CD14-positive monocyte (primary cell): ENCODE measurements at regions not wholly inside any gene's neighbourhood (a gene's known extent, or its start where the extent isn't known, plus 50 kb on each side); places are given as distances from the start of the nearest gene placed in this dataset.

ENCODE experiments used
- DNase-seq, 3 donors: peaks; one replicate each; pipeline ENCODE4 v3.0.0-alpha.2; 2011 to 2022
- H2AFZ ChIP-seq: 2 replicates; pipeline ENCODE4 v1.6.0; 2012; ENCODE audit warnings: mild to moderate bottlenecking, low read depth, low read length, inconsistent platforms; ENCODE audit not compliant: insufficient read depth, poor library complexity, severe bottlenecking
- H3K27ac ChIP-seq, 2 donors: 1 replicate in 1 of 2; 2 replicates in 1 of 2; pipeline ENCODE4 v1.5.1; 2012 to 2013; ENCODE audit warnings: low read length in 2 of 2, control low read depth in 1 of 2, inconsistent platforms in 1 of 2, low read depth in 1 of 2, mild to moderate bottlenecking in 1 of 2
- H3K27me3 ChIP-seq, 2 donors: one replicate each; pipeline versions ENCODE4 v1.6.0 to v1.6.1; 2011 to 2013; ENCODE audit warnings: low read length in 2 of 2; ENCODE audit not compliant: control insufficient read depth in 2 of 2, insufficient read depth in 2 of 2
- H3K36me3 ChIP-seq, 2 donors: replicated peaks in 1 of 2; 1 replicate in 1 of 2; 2 replicates in 1 of 2; pipeline versions ENCODE4 v1.5.1 to v1.6.1; 2012 to 2013; ENCODE audit warnings: low read length in 2 of 2, control low read depth in 1 of 2, inconsistent platforms in 1 of 2, mild to moderate bottlenecking in 1 of 2; ENCODE audit not compliant: insufficient read depth in 2 of 2, control insufficient read depth in 1 of 2
- H3K4me1 ChIP-seq, 2 donors: 1 replicate in 1 of 2; 2 replicates in 1 of 2; pipeline versions ENCODE4 v1.5.1 to v1.6.1; 2012 to 2013; ENCODE audit warnings: low read length in 2 of 2, control low read depth in 1 of 2, inconsistent platforms in 1 of 2, mild to moderate bottlenecking in 1 of 2, moderate library complexity in 1 of 2; ENCODE audit not compliant: insufficient read depth in 2 of 2, control insufficient read depth in 1 of 2
- H3K4me2 ChIP-seq: replicated peaks from 2 replicates; pipeline ENCODE3; 2012; ENCODE audit warnings: low read length, moderate library complexity, mild to moderate bottlenecking; ENCODE audit not compliant: poor library complexity, severe bottlenecking; ENCODE audit errors: extremely low read depth
- H3K4me3 ChIP-seq, 3 experiments: fragments of 200-600 bp in 1 of 3; sonication (generic) in 1 of 3; replicated peaks in 1 of 3; 1 replicate in 2 of 3; 2 replicates in 1 of 3; pipeline ENCODE4 v1.5.1; 2011 to 2013; ENCODE audit warnings: low read length in 3 of 3, mild to moderate bottlenecking in 3 of 3, control low read depth in 2 of 3, low read depth in 2 of 3, inconsistent platforms in 1 of 3, moderate library complexity in 1 of 3
- H3K79me2 ChIP-seq: 2 replicates; pipeline ENCODE4 v1.6.0; 2012; ENCODE audit warnings: mild to moderate bottlenecking, control low read depth, inconsistent platforms, low read length, moderate library complexity; ENCODE audit not compliant: insufficient read depth
- H3K9ac ChIP-seq: 2 replicates; pipeline ENCODE4 v1.6.0; 2017; ENCODE audit warnings: low read length, mild to moderate bottlenecking; ENCODE audit not compliant: insufficient read depth, poor library complexity, severe bottlenecking
- H3K9me3 ChIP-seq, 2 donors: replicated peaks in 1 of 2; 1 replicate in 1 of 2; 2 replicates in 1 of 2; pipeline versions ENCODE4 v1.5.1 to v1.6.1; 2012 to 2013; ENCODE audit warnings: low read length in 2 of 2, control low read depth in 1 of 2; ENCODE audit not compliant: control insufficient read depth in 1 of 2, insufficient read depth in 1 of 2
- H4K20me1 ChIP-seq: 2 replicates; pipeline ENCODE4 v1.6.0; 2012; ENCODE audit warnings: mild to moderate bottlenecking, low read length, control low read depth, moderate library complexity; ENCODE audit not compliant: insufficient read depth
- H3K27ac Mint-ChIP-seq, 7 donors: one replicate each; pipeline ENCODE4 v1.8.0; 2020; ENCODE audit warnings: mild to moderate bottlenecking in 7 of 7, mixed read lengths in 7 of 7, moderate library complexity in 6 of 7, inconsistent platforms in 2 of 7
- H3K27me3 Mint-ChIP-seq, 3 donors: one replicate each; pipeline ENCODE4 v1.8.0; 2021 to 2022; ENCODE audit warnings: low read depth in 3 of 3, mild to moderate bottlenecking in 3 of 3, mixed read lengths in 3 of 3, moderate library complexity in 3 of 3, inconsistent platforms in 1 of 3
- H3K36me3 Mint-ChIP-seq, 2 donors: one replicate each; pipeline ENCODE4 v1.8.0; 2020; ENCODE audit warnings: mixed read lengths in 2 of 2, inconsistent platforms in 1 of 2, mild to moderate bottlenecking in 1 of 2
- H3K4me1 Mint-ChIP-seq: one replicate; pipeline ENCODE4 v1.8.0; 2020; ENCODE audit warnings: mild to moderate bottlenecking, mixed read lengths
- H3K4me3 Mint-ChIP-seq, 2 donors: one replicate each; pipeline ENCODE4 v1.8.0; 2020; ENCODE audit warnings: mild to moderate bottlenecking in 2 of 2, mixed read lengths in 2 of 2, moderate library complexity in 1 of 2
- H3K9me3 Mint-ChIP-seq, 7 donors: one replicate each; pipeline ENCODE4 v1.8.0; 2020 to 2022; ENCODE audit warnings: mixed read lengths in 7 of 7, mild to moderate bottlenecking in 6 of 7, moderate library complexity in 6 of 7, inconsistent platforms in 2 of 7
- WGBS: methylation state at CpG from one replicate; pipeline ENCODE4 v1.1.5; 2013; ENCODE audit warnings: missing lambda C conversion rate; ENCODE audit not compliant: insufficient coverage; 5-methylcytosine and 5-hydroxymethylcytosine counted together
- intact Hi-C, 2 donors: fragments of 100-400 bp; cut with micrococcal nuclease; formaldehyde crosslinking; loops; one replicate each; pipeline versions ENCODE4 v1.15.0 to v1.15.1; 2023
- TF ChIP-seq, protein P1 (sequence below): fragments of 200-600 bp; IDR thresholded peaks from one replicate; pipeline ENCODE4 v1.8.0; 2022; ENCODE audit warnings: antibody characterized with exemption, mild to moderate bottlenecking

GRCh38 chr7:68861171-68861570 lies 737.1 kb upstream of the AUTS2 start:
- TF ChIP-seq, protein P1, sequence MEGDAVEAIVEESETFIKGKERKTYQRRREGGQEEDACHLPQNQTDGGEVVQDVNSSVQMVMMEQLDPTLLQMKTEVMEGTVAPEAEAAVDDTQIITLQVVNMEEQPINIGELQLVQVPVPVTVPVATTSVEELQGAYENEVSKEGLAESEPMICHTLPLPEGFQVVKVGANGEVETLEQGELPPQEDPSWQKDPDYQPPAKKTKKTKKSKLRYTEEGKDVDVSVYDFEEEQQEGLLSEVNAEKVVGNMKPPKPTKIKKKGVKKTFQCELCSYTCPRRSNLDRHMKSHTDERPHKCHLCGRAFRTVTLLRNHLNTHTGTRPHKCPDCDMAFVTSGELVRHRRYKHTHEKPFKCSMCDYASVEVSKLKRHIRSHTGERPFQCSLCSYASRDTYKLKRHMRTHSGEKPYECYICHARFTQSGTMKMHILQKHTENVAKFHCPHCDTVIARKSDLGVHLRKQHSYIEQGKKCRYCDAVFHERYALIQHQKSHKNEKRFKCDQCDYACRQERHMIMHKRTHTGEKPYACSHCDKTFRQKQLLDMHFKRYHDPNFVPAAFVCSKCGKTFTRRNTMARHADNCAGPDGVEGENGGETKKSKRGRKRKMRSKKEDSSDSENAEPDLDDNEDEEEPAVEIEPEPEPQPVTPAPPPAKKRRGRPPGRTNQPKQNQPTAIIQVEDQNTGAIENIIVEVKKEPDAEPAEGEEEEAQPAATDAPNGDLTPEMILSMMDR, result no peak
- WGBS, result no CpG with 5 or more reads among the region's 7 CpGs
- Mint-ChIP-seq H3K4me1 (no peaks in the 10 kb centered on the region), H3K27me3 (peaks cover 0 to 6% (median 2%) of the 10 kb centered on the region in 3 donors), H3K4me3 (no peak overlapping the region), H3K27ac (no peak overlapping the region), H3K36me3 (no peaks in the 10 kb centered on the region), H3K9me3 (peaks cover 6 to 55% (median 36%) of the 10 kb centered on the region in 7 donors)
- no peaks in the 10 kb centered on the region for H3K79me2 ChIP-seq
- no peak overlapping the region for H3K9ac ChIP-seq
- peaks cover 52 to 57% of the 10 kb centered on the region in 2 donors for H3K9me3 ChIP-seq
- DNase-seq, result no peak
- intact Hi-C loops, result no loop called here
- H3K4me1 ChIP-seq, result no peaks in the 10 kb centered on the region
- H3K27ac ChIP-seq, result no peak overlapping the region
- no peak overlapping the region for H2AFZ ChIP-seq
- H3K36me3 ChIP-seq, result no peaks in the 10 kb centered on the region
- H3K27me3 ChIP-seq, result no peaks in the 10 kb centered on the region
- no peak overlapping the region for H3K4me3 ChIP-seq
- H4K20me1 ChIP-seq, result no peaks in the 10 kb centered on the region
- no peak overlapping the region for H3K4me2 ChIP-seq

GRCh38 chr7:68862261-68862660 lies 736.0 kb upstream of the AUTS2 start:
- H3K27ac ChIP-seq, result no peak overlapping the region
- H3K79me2 ChIP-seq, result no peaks in the 10 kb centered on the region
- peaks cover 6 to 50% (median 35%) of the 10 kb centered on the region in 7 donors for H3K9me3 Mint-ChIP-seq
- H3K27me3 ChIP-seq, result no peaks in the 10 kb centered on the region
- no peak overlapping the region for H3K27ac Mint-ChIP-seq
- no peaks in the 10 kb centered on the region for H4K20me1 ChIP-seq
- no peaks in the 10 kb centered on the region for H3K36me3 Mint-ChIP-seq
- H3K4me2 ChIP-seq, result no peak overlapping the region
- H3K9me3 ChIP-seq, result peaks cover 51 to 54% of the 10 kb centered on the region in 2 donors
- H3K4me3 ChIP-seq, result no peak overlapping the region
- no peak overlapping the region for H3K9ac ChIP-seq
- no peaks in the 10 kb centered on the region for H3K36me3 ChIP-seq
- TF ChIP-seq, protein P1, result no peak
- no peak for DNase-seq
- no peaks in the 10 kb centered on the region for H3K4me1 Mint-ChIP-seq
- intact Hi-C loops, result no loop called here
- H3K27me3 Mint-ChIP-seq, result peaks cover 0 to 6% (median 2%) of the 10 kb centered on the region in 3 donors
- H3K4me3 Mint-ChIP-seq, result no peak overlapping the region
- 81% methylated on average over 3 of the region's 6 CpGs for WGBS
- H2AFZ ChIP-seq, result no peak overlapping the region
- no peaks in the 10 kb centered on the region for H3K4me1 ChIP-seq
